ENCODE measurements at regions not wholly inside any gene's neighbourhood (a gene's known extent, or its start where the extent isn't known, plus 50 kb on each side); places are given as distances from the start of the nearest gene placed in this dataset.

DNA sequence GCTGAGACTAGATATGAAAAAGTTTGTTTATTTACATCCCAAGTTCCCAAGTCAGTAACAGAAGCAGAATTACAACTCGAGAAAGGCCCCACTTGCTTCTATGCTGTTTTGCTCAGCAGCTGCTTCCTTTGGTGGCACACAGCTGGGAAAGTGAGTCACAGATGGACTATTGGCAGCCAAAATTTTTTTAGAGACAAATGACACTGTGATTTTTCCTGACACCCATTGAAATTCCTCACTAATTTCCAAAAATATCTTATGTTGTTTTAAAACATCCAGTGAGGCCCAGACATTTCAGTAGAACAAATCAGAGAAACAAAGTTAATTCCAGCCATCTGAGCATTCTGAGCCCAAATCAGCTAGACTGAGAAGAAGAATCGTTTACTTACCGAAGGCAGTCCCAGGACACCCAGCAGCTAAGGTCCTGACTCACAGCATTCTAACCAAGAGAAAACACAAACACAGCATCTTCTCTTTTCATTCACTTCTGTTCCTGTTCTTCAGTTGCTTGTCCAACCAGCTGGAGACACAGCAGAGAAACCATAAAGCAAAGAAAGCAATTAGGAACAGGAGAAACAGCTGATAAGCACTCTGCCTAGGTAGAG lies 188.3 kb downstream of the DAD1 start:
- TF ChIP-seq, protein P1, sequence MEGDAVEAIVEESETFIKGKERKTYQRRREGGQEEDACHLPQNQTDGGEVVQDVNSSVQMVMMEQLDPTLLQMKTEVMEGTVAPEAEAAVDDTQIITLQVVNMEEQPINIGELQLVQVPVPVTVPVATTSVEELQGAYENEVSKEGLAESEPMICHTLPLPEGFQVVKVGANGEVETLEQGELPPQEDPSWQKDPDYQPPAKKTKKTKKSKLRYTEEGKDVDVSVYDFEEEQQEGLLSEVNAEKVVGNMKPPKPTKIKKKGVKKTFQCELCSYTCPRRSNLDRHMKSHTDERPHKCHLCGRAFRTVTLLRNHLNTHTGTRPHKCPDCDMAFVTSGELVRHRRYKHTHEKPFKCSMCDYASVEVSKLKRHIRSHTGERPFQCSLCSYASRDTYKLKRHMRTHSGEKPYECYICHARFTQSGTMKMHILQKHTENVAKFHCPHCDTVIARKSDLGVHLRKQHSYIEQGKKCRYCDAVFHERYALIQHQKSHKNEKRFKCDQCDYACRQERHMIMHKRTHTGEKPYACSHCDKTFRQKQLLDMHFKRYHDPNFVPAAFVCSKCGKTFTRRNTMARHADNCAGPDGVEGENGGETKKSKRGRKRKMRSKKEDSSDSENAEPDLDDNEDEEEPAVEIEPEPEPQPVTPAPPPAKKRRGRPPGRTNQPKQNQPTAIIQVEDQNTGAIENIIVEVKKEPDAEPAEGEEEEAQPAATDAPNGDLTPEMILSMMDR (IDR thresholded peaks at IDR 0.05; ENCODE audit: insufficient read depth, low read length, severe bottlenecking): no peak
- H3K36me3 ChIP-seq (ENCODE audit: control insufficient read depth, insufficient read depth, low read length): no peaks in the 10 kb centered on the region
- no peak overlapping the region for H3K4me3 ChIP-seq (ENCODE audit: low read depth, low read length)
- FAIRE-seq (no peak), DNase-seq (ENCODE audit: low read depth) (no peak)
- no peaks in the 10 kb centered on the region for H3K27me3 ChIP-seq (ENCODE audit: control insufficient read depth, insufficient read depth, low read length)

DNA sequence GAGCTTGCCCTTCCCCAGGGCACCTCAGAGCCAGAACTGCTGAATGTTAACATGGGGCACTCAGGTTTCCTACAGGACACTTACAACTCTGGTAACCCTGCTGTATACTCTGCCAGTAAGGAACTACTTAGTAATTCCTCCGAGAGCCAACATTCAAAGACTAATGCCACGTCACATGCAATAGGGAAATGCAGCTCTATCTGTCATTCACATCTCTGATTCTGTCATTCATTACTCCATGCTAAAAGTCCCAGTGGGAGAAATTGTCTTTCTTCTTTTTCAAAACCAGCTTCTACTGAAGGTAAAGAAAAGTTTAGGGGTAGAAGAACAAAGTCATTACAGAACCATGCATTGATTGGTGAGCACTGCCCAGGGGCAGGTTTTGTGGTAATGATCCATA lies 189.2 kb downstream of the DAD1 start:
- TF ChIP-seq, protein P1 (IDR thresholded peaks at IDR 0.05; ENCODE audit: insufficient read depth, low read length, severe bottlenecking): no peak
- no peaks in the 10 kb centered on the region for H3K36me3 ChIP-seq (ENCODE audit: control insufficient read depth, insufficient read depth, low read length)
- no peak for DNase-seq (ENCODE audit: low read depth)
- H3K27me3 ChIP-seq (ENCODE audit: control insufficient read depth, insufficient read depth, low read length): no peaks in the 10 kb centered on the region
- FAIRE-seq: no peak
- no peak overlapping the region for H3K4me3 ChIP-seq (ENCODE audit: low read depth, low read length)

DNA sequence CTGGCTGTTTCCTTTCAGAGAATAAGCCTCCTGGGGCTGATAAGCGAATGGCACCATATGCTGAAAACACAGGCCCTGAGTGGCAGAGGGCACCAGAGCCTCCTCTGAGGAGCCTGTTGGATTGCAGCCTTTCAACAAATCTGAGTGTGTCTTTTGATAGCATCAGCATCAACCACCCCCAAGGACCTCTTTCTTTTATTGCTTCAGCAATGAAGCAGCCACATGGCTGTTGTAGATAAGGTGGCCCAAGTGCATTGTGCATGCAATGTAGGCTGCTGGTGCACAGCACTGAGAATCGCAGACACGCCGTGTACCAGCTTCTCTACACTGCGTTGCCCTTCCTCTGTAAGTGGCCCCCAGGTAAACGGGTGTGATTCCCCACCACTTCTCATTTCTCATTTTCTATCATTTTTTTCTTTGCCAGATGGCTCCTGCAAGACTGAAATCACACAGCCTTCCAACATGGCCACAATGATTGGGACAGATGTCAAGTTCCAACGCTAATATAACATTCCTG lies 191.7 kb downstream of the DAD1 start:
- no peak for DNase-seq (ENCODE audit: low read depth)
- TF ChIP-seq, protein P1 (IDR thresholded peaks at IDR 0.05; ENCODE audit: insufficient read depth, low read length, severe bottlenecking): no peak
- no peak for FAIRE-seq
- no peaks in the 10 kb centered on the region for H3K36me3 ChIP-seq (ENCODE audit: control insufficient read depth, insufficient read depth, low read length)
- H3K27me3 ChIP-seq (ENCODE audit: control insufficient read depth, insufficient read depth, low read length): no peaks in the 10 kb centered on the region
- H3K4me3 ChIP-seq (ENCODE audit: low read depth, low read length): no peak overlapping the region

DNA sequence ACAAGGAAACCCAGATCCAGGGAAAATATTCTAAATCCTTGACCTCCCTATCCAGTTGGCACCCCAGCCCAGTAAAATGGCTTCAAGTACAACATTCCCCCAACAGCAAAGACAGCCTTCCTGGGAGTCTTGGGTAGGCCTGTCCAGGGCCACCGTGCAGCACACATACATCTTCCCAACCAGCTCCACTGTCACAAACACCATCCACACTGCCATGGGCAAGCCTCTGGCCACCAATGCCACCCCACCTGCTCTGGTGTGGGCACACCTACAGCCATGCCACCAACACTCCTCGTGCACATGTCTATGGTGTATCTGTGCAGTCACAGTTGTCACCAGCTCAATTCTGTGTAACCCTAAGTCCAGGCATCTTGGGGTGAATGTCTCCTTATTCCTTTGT lies 193.2 kb downstream of the DAD1 start:
- no peak overlapping the region for H3K4me3 ChIP-seq (ENCODE audit: low read depth, low read length)
- FAIRE-seq: no peak
- TF ChIP-seq, protein P1 (IDR thresholded peaks at IDR 0.05; ENCODE audit: insufficient read depth, low read length, severe bottlenecking): no peak

DNA sequence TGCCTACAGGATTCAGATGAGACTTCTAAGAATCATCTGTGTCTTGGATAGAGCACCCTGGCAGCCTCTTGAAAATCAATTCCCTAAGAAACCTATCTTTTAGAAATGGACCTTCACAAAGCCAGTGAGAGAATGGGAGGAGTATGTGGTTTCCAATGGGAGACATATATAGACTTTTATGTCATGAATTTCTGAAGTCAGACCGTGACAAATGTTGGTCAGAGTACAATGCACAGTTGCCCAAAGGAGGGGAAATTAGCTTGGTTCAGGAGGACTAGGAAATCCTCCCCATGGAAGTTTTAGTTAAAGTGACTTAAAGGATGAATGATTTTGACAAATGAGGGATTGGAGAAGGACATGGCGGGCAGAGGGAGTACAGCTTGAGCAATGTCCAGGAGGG lies 194.4 kb downstream of the DAD1 start:
- FAIRE-seq (no peak), DNase-seq (ENCODE audit: low read depth) (no peak)
- no peaks in the 10 kb centered on the region for H3K27me3 ChIP-seq (ENCODE audit: control insufficient read depth, insufficient read depth, low read length)
- TF ChIP-seq, protein P1 (IDR thresholded peaks at IDR 0.05; ENCODE audit: insufficient read depth, low read length, severe bottlenecking): no peak
- H3K4me3 ChIP-seq (ENCODE audit: low read depth, low read length): no peak overlapping the region
- H3K36me3 ChIP-seq (ENCODE audit: control insufficient read depth, insufficient read depth, low read length): no peaks in the 10 kb centered on the region

More for the DNA sequence above, 193.2 kb downstream of the DAD1 start:
- no peak for DNase-seq (ENCODE audit: low read depth)
- Histone ChIP-seq H3K27me3 (ENCODE audit: control insufficient read depth, insufficient read depth, low read length) (no peaks in the 10 kb centered on the region), H3K36me3 (ENCODE audit: control insufficient read depth, insufficient read depth, low read length) (no peaks in the 10 kb centered on the region)

DNA sequence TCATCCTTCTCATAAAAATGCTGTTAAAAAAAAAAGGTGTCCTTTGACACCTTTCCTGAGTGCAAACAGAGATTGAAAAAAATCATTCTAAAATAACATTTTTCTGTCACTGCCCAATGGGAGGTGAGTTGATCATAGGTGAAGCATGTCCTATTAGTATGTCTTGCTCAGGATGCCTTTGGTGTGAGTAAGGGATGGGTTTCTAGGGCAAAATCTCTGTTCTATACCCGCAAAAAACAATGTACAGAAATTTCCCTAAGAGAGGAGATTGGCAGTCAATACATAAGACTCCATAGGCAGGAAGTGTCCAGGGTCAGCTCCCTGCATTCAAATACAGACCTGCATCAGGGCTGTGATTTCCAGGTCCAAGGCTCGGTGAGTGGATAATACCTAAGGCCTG lies 195.2 kb downstream of the DAD1 start:
- FAIRE-seq: no peak
- H3K36me3 ChIP-seq (ENCODE audit: control insufficient read depth, insufficient read depth, low read length): no peaks in the 10 kb centered on the region
- no peak overlapping the region for H3K4me3 ChIP-seq (ENCODE audit: low read depth, low read length)
- DNase-seq (ENCODE audit: low read depth): no peak
- H3K27me3 ChIP-seq (ENCODE audit: control insufficient read depth, insufficient read depth, low read length): no peaks in the 10 kb centered on the region
- TF ChIP-seq, protein P1 (IDR thresholded peaks at IDR 0.05; ENCODE audit: insufficient read depth, low read length, severe bottlenecking): no peak
